Endodermal cell (in vitro differentiated cells): ENCODE measurements at regions not wholly inside any gene's neighbourhood (a gene's known extent, or its start where the extent isn't known, plus 50 kb on each side); places are given as distances from the start of the nearest gene placed in this dataset.
"Not testable (repeated sequence)": the region's sequence is repeated elsewhere in the genome, so short reads cannot be mapped to it uniquely, and the experiment has no call there.

ENCODE experiments used
- DNase-seq: peaks from one replicate; pipeline ENCODE4 v3.0.0-alpha.2; 2017
- H3K27ac ChIP-seq: 2 replicates; pipeline ENCODE4 v1.5.1; 2013; ENCODE audit warnings: mild to moderate bottlenecking, low read depth, low read length, moderate library complexity
- H3K27me3 ChIP-seq: 2 replicates; pipeline ENCODE4 v1.6.1; 2013; ENCODE audit warnings: mild to moderate bottlenecking, low read length, moderate library complexity; ENCODE audit not compliant: insufficient read depth, control insufficient read depth, poor library complexity, severe bottlenecking
- H3K36me3 ChIP-seq: 2 replicates; pipeline ENCODE4 v1.7.0; 2013; ENCODE audit warnings: mild to moderate bottlenecking, low read length, moderate library complexity; ENCODE audit not compliant: control insufficient read depth, insufficient read depth
- H3K4me1 ChIP-seq: one replicate; pipeline ENCODE4 v1.7.0; 2013; ENCODE audit warnings: low read length; ENCODE audit not compliant: control insufficient read depth, insufficient read depth
- H3K4me3 ChIP-seq: 2 replicates; pipeline ENCODE4 v1.5.1; 2013; ENCODE audit warnings: mild to moderate bottlenecking, low read length, moderate library complexity
- H3K9ac ChIP-seq: 2 replicates; pipeline ENCODE4 v1.6.1; 2013; ENCODE audit warnings: mild to moderate bottlenecking, low read length, moderate library complexity; ENCODE audit not compliant: poor library complexity, severe bottlenecking; ENCODE audit errors: extremely low read depth
- H3K9me3 ChIP-seq: 2 replicates; pipeline ENCODE4 v1.6.1; 2013; ENCODE audit warnings: mild to moderate bottlenecking, low read length, moderate library complexity; ENCODE audit not compliant: control insufficient read depth
- H3K27ac Mint-ChIP-seq: 2 replicates; pipeline ENCODE4 v1.8.0; 2020; ENCODE audit warnings: mixed read lengths
- H3K27me3 Mint-ChIP-seq: 2 replicates; pipeline ENCODE4 v1.8.0; 2021; ENCODE audit warnings: mild to moderate bottlenecking, mixed read lengths; ENCODE audit not compliant: insufficient read depth
- H3K36me3 Mint-ChIP-seq: 2 replicates; pipeline ENCODE4 v1.8.0; 2020; ENCODE audit warnings: low read depth, mixed read lengths
- H3K4me1 Mint-ChIP-seq: 2 replicates; pipeline ENCODE4 v1.8.0; 2020; ENCODE audit warnings: mixed read lengths
- H3K4me3 Mint-ChIP-seq: 2 replicates; pipeline ENCODE4 v1.8.0; 2020; ENCODE audit warnings: mild to moderate bottlenecking, moderate library complexity, mixed read lengths
- H3K9me3 Mint-ChIP-seq: 2 replicates; pipeline ENCODE4 v1.8.0; 2020; ENCODE audit warnings: mild to moderate bottlenecking, mixed read lengths
- CTCF ChIP-seq: fragments of 200-600 bp; sonication (generic); conservative IDR thresholded peaks from 2 replicates; pipeline ENCODE4 v1.5.0; 2021; ENCODE audit warnings: antibody characterized with exemption, mild to moderate bottlenecking
- WGBS, 2 experiments: methylation state at CpG; one replicate each; pipeline versions ENCODE4 v1.1.5 to v1.1.7; 2013; ENCODE audit warnings: missing lambda C conversion rate in 2 of 2, mixed read lengths in 1 of 2; ENCODE audit not compliant: insufficient coverage in 1 of 2, insufficient read length in 1 of 2; 5-methylcytosine and 5-hydroxymethylcytosine counted together

GRCh38 chr3:177385831-177386301, 188.6 kb upstream of the TBL1XR1 start:
- Histone ChIP-seq H3K9ac (no peak overlapping the region), H3K27ac (no peak overlapping the region), H3K4me1 (no peaks in the 10 kb centered on the region), H3K36me3 (no peaks in the 10 kb centered on the region), H3K9me3 (peaks cover 4% of the 10 kb centered on the region), H3K4me3 (no peak overlapping the region), H3K27me3 (no peaks in the 10 kb centered on the region)
- H3K27ac Mint-ChIP-seq, result no peak overlapping the region
- no peak for DNase-seq
- no peak overlapping the region for H3K4me3 Mint-ChIP-seq
- no peak for TF ChIP-seq CTCF
- H3K4me1 Mint-ChIP-seq, result peaks cover 9% of the 10 kb centered on the region
- no peaks in the 10 kb centered on the region for H3K36me3 Mint-ChIP-seq
- H3K27me3 Mint-ChIP-seq, result no peaks in the 10 kb centered on the region
- H3K9me3 Mint-ChIP-seq, result peaks cover 3% of the 10 kb centered on the region

GRCh38 chr3:177388209-177388608, 190.9 kb upstream of the TBL1XR1 start:
- Mint-ChIP-seq H3K27ac (no peak overlapping the region), H3K4me3 (no peak overlapping the region), H3K9me3 (no peaks in the 10 kb centered on the region), H3K4me1 (peaks cover 4% of the 10 kb centered on the region), H3K36me3 (no peaks in the 10 kb centered on the region), H3K27me3 (no peaks in the 10 kb centered on the region)
- Histone ChIP-seq H3K9me3 (no peaks in the 10 kb centered on the region), H3K27me3 (no peaks in the 10 kb centered on the region), H3K4me3 (no peak overlapping the region), H3K9ac (no peak overlapping the region), H3K36me3 (no peaks in the 10 kb centered on the region), H3K4me1 (no peaks in the 10 kb centered on the region), H3K27ac (no peak overlapping the region)
- TF ChIP-seq CTCF, result no peak
- DNase-seq, result no peak
- 100% methylated on average over 1 of the region's 1 CpG for WGBS, 2 experiments

- H3K9ac ChIP-seq, H3K27ac ChIP-seq, H3K4me3 ChIP-seq, H3K27me3 ChIP-seq, H3K36me3 ChIP-seq, H3K9me3 ChIP-seq, H3K4me1 Mint-ChIP-seq, H3K27me3 Mint-ChIP-seq, H3K36me3 Mint-ChIP-seq, H3K4me1 ChIP-seq, DNase-seq: not testable (repeated sequence)
- H3K4me3 Mint-ChIP-seq, result peak overlapping the region; percentile 61
- H3K27ac Mint-ChIP-seq, result peak overlapping the region; percentile 80
- peaks cover 12% of the 10 kb centered on the region for H3K9me3 Mint-ChIP-seq
- WGBS, 2 experiments, result 56 to 90% methylated on average over 3 to 23 of the region's 33 CpGs
Measured at GRCh38 chr3:177394231-177395024, 197.1 kb upstream of the TBL1XR1 start.
